NCI-H146 (cell line): ENCODE measurements at regions not wholly inside any gene's neighbourhood (a gene's known extent, or its start where the extent isn't known, plus 50 kb on each side); places are given as distances from the start of the nearest gene placed in this dataset.
A peak's percentile ranks its signal among the peaks of the same experiment; 100 is the strongest.

Source experiments
- DNase-seq: peaks from one replicate; lab custom pipeline; 2025; lab: John Stamatoyannopoulos, UW

DNA sequence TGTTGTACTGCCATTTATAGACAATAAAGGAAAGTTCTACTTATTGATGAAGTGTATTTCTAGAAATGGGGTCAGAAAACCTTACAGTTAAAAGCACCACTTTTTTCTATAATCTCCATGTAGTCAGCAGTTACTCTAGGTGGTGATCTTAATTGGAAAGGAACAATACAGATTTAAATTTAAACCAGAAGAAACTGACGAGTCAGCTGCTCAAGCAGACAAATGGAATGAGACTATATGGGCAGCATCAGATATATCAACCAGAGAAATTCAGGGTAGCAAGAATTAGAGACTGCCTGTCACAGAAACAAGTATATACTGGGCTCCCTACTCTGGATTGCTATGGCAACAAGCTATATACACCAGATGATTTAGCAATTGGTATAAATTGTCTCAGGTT lies 99.6 kb upstream of the SCG2 start:
- DNase-seq = no peak

DNA sequence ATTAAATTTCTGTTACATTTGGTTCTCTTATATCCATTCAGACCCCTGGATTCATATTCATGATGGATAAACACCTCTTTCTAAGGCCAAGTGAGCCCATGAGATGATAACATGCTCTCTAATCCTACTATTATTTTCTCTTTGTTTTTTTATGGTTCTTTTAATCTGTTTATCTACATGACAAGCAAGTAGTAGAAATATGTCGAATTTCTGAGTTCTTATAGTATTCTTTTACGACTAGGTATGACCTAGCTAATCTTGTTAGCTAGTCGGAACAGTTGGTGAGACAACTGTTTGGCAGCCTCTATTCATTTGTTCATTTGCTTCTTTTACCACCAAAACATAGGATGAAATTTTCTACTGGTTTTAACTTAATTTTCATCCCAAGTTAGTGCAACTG lies 98.1 kb upstream of the SCG2 start:
- DNase-seq = no peak

DNA sequence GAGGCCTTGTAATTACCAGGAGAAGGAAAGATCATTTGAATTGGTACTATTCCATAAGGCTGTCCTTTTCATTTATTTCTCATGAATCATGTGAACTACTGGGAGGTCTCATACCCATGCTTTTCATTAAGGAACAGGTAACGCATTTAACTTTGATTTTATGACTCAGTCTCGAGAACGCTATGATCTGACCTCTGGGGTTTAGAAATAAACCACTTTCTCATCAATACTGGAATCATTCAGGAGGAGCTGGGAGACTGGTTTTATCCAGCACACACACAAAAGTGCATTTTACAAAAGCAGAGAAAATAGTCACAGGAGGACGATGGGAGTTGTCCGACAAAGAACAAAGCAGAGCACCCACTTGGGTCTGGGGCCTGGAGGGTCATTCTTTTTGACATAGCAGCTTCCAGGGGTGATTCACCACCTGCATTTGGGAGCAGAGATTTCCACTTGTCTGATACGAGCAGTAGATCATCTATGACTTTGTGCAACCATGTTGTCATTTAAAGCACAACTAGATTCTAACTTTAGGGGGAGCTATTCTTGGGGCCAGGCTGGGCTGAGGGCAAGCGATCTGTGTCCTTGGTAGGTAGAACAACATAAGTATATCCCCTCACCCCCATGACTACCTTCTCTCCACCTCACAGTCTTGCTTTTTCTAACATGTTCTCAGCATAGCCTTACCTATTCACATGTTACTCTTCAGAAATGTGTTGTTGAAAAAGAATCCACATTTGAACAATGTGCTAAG lies 95.9 kb upstream of the SCG2 start:
- DNase-seq = no peak

- no peak for DNase-seq
These were observed 95.2 kb upstream of the SCG2 start for GRCh38 chr2:223697316-223697891.

- peak; percentile 52 for DNase-seq
These were observed 94.6 kb upstream of the SCG2 start for GRCh38 chr2:223696719-223697118.

GRCh38 chr2:223692191-223692947 lies 90.2 kb upstream of the SCG2 start:
- DNase-seq = peak; percentile 48

GRCh38 chr2:223688094-223688835 lies 86.1 kb upstream of the SCG2 start:
- peak; percentile 2 for DNase-seq

DNA sequence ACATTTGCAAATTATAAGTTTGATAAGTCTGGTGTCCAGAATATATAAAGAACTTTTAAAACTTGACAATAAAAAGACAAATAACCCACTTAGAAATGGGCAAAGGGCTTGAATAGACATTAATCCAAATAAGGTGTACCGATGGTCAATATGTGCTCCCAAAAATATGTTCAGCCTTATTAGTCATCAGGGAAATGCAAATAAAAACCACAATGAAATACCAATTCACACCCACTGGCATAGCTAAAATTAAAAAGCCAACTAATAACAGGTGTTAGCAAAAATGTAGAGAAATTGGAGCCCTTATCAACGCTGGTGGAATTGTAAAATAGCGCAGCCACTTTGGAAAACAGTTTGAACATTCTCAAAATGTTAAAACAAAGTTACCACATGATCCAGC lies 79.0 kb upstream of the SCG2 start:
- DNase-seq = no peak

- peak; percentile 34 for DNase-seq
These were observed 72.9 kb upstream of the SCG2 start for GRCh38 chr2:223674998-223675609.

GRCh38 chr2:223669453-223670225 lies 67.5 kb upstream of the SCG2 start:
- DNase-seq = no peak

- DNase-seq = no peak
These were observed 66.3 kb upstream of the SCG2 start for GRCh38 chr2:223668302-223668998.

- no peak for DNase-seq
These were observed 52.3 kb upstream of the SCG2 start for GRCh38 chr2:223654384-223654915.

DNA sequence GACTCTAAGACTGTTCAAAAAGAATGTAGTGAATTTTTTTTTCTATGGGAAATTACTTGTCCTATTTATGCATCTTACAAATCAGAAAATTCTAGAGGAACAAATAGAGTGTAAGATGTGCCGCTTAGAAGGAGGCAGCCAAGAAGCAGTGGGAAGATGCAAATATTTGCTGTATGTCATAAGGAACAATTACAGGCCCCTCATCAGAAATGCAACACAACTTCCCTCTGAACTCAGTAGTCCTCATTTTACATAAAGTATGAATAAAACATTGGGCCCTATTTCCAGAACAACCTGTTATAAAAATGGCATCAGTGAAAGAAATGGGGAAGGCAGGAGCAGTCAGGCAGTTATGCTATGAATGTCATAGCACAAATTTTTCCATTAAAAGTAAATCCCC lies 50.7 kb upstream of the SCG2 start:
- no peak for DNase-seq

DNA sequence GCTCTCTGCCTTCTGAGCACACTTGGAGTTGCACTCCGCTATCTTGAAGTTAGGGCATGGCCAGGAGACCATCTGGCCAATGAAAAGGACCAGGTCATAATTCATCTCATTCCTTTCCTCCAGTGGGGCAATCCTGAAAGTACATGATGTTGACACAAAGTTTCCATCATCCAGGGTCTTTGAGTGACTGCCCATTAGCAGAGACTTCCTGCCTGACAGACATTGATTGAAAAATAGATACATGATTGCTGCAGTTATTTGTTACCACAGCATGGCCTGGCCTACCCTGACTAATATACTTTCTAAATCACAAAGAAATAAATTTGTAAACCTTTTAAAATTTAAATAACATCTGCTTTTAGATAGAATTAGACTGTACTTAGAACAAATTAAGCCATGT lies 50.0 kb upstream of the SCG2 start:
- DNase-seq = no peak
